Activated naive CD8-positive, alpha-beta T cell treated with anti-CD3 and anti-CD28 coated beads for 36 hours (primary cell): ENCODE measurements at regions not wholly inside any gene's neighbourhood (a gene's known extent, or its start where the extent isn't known, plus 50 kb on each side); places are given as distances from the start of the nearest gene placed in this dataset.
"Not testable (repeated sequence)": the region's sequence is repeated elsewhere in the genome, so short reads cannot be mapped to it uniquely, and the experiment has no call there.

Experiments used
- DNase-seq: peaks from one replicate; pipeline ENCODE4 v3.0.0; 2021
- H3K27ac Mint-ChIP-seq: one replicate; pipeline ENCODE4 v1.8.0; 2022; ENCODE audit warnings: mild to moderate bottlenecking, moderate library complexity, mixed read lengths
- H3K27me3 Mint-ChIP-seq: one replicate; pipeline ENCODE4 v1.8.0; 2022; ENCODE audit warnings: mild to moderate bottlenecking, mixed read lengths
- H3K36me3 Mint-ChIP-seq: one replicate; pipeline ENCODE4 v1.8.0; 2021; ENCODE audit warnings: mild to moderate bottlenecking, mixed read lengths
- H3K4me1 Mint-ChIP-seq: one replicate; pipeline ENCODE4 v1.8.0; 2021; ENCODE audit warnings: mixed read lengths
- H3K4me3 Mint-ChIP-seq: one replicate; pipeline ENCODE4 v1.8.0; 2022; ENCODE audit warnings: mild to moderate bottlenecking, moderate library complexity, mixed read lengths
- H3K9me3 Mint-ChIP-seq: one replicate; pipeline ENCODE4 v1.8.0; 2022; ENCODE audit warnings: mixed read lengths

DNA sequence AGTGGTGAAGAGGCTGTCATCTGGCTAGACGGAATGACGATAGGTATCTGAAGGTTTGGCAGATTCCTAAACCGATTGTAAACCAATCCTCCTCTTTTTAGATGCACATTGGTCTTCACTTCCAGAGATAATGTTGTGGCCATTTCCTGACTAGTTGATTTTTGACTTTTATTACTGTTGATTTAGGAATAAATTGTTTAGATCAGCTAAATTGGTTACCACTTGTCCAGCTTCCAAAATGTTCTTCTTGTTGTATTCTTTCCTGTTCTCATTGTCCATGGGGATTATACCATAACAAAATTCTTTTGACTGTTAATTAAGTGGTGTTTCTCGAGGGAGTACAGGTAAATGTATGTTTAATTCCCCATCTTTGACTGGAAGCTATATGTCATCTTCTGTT is 119.7 kb downstream of the MACROH2A1 start:
- H3K36me3 Mint-ChIP-seq: no peaks in the 10 kb centered on the region
- peaks cover 4% of the 10 kb centered on the region for H3K9me3 Mint-ChIP-seq
- H3K27me3 Mint-ChIP-seq: peaks cover 4% of the 10 kb centered on the region
- H3K4me3 Mint-ChIP-seq: no peak overlapping the region
- no peak for DNase-seq
- no peak overlapping the region for H3K27ac Mint-ChIP-seq
- no peaks in the 10 kb centered on the region for H3K4me1 Mint-ChIP-seq

DNA sequence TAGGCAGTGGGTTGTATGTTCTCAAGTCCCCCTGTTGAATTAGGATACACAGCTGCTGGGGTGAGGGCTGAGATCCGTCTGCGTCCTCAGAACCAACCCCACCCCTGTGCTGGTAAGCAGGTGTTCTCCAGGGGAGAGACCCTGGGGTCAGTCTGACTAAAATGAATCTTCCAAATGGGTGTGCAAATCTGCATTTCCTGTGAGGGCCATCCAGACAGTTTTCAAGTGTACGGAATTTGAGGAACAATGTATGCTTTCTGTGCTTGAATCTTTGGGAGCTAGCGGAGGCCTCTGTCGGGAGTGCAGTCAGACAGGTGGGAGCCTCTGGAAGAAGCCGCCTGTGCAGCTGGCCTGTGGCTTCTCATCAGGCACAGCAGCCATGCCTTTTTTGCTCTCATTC is 122.9 kb downstream of the MACROH2A1 start:
- Mint-ChIP-seq H3K9me3 (peaks cover 4% of the 10 kb centered on the region), H3K4me3 (no peak overlapping the region), H3K4me1 (no peaks in the 10 kb centered on the region), H3K27ac (no peak overlapping the region), H3K36me3 (no peaks in the 10 kb centered on the region), H3K27me3 (no peaks in the 10 kb centered on the region)
- no peak for DNase-seq

DNA sequence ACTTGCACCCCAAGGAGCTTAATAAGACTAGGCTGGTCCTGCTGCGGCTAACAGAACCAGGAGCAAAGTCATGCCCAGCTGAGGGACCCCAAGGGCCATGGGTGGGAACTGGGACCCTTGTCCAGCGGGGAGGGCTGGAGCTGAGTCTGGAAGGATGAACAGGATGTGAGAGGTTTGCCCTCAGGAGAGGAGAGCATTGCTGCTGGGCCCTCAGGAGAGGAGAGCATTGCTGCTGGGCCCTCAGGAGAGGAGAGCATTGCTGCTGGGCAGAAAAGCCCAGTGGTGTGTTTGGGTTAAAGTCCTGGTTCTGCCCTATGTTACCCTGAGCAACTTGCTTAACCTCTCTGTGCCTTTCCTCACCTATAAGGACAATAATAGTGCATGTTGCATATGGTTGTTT is 125.8 kb downstream of the MACROH2A1 start:
- Mint-ChIP-seq H3K27me3 (no peaks in the 10 kb centered on the region), H3K9me3 (peaks cover 4% of the 10 kb centered on the region), H3K27ac (no peak overlapping the region), H3K36me3 (no peaks in the 10 kb centered on the region), H3K4me1 (no peaks in the 10 kb centered on the region), H3K4me3 (no peak overlapping the region)
- DNase-seq: no peak

DNA sequence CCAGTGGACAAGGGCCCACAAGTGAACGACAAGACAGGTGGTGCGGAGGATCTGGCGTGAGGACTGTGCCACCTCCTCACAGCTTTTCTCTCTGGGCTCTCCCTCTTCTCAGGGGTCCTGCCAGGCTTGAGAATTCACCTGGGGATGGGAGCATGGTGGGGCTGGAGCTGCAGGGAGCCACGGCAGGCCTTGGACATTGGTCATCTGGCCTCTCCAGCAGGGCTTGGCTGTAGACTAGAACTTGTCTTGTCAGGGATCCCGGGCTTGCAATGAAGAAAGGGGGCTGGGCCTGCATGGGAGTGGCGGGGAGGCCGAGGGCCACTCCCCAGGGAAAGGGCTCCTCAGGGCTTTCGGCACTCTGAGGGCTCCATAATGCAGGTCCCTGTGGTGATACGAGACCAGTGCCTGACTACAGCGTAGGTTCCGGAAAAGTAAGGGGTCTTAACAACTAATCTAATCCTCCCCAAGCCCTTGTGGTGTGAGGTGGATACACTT is 126.7 kb downstream of the MACROH2A1 start:
- Mint-ChIP-seq H3K36me3 (no peaks in the 10 kb centered on the region), H3K4me3 (no peak overlapping the region), H3K4me1 (no peaks in the 10 kb centered on the region), H3K27ac (no peak overlapping the region), H3K9me3 (no peaks in the 10 kb centered on the region), H3K27me3 (no peaks in the 10 kb centered on the region)
- DNase-seq: no peak

DNA sequence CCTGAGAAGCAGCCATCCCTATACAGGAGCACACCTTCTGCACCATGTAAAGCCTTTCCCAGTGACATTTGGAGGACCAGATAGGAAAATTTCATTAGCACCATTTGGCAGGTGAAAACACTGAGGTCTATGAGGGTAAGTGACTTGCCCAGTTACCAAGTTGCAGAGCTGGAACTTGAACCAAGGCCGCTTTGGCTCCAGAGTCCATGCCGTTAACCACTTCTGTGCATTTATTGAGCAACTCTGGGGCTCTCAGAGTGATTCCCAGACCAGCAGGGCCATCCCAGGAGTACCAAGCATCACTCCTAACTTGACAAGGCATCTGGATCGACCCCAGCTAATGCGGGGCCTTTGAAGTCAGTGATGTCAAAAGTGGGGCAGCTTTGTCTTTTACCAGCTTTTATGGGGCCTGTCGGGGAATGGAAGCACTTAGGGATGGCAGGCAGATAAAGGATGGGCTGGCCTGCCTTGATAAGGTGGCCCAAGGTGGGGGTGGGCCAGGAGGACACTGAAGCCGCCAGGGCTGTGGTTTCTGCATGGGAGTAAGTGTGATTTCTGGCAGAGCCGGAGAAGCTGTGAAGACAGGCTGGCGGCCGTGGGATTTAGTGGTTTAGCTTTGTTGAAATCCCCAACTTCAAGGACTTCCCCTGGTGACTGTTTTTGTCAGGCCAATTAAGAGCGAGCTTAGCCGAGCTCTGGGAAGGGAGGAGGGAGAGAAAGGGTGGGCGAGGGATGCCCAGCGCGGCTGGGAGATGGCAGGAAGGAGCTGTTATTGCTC is 127.3 kb downstream of the MACROH2A1 start:
- Mint-ChIP-seq H3K27ac (no peak overlapping the region), H3K4me1 (no peaks in the 10 kb centered on the region), H3K27me3 (no peaks in the 10 kb centered on the region), H3K4me3 (no peak overlapping the region), H3K9me3 (no peaks in the 10 kb centered on the region), H3K36me3 (no peaks in the 10 kb centered on the region)
- no peak for DNase-seq

DNA sequence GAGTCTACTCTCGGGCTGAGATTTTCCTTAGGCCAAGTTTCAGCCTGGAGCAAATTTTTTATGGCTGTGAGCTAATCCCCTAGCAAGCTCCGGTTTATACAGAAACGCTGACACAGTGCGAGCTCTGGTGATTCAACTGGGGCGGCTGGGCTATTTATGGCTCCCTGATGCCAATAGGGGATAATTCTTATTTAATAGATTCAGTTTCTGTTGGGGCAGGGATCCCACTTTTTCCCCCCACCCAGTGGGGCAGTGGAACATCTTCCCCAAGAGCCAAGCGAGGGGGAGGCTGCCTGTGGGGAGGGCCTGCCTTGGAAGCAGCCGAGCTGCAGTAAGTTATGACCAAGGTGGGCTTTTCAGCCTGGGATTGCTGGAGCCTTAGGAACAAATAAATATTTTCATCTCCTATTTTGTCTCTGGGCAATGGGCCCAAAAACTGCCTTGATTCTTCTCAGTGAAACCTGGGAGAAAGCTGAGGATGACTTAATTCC is 129.1 kb downstream of the MACROH2A1 start:
- Mint-ChIP-seq H3K9me3 (no peaks in the 10 kb centered on the region), H3K4me3 (no peak overlapping the region), H3K4me1 (no peaks in the 10 kb centered on the region), H3K27ac (no peak overlapping the region), H3K36me3 (no peaks in the 10 kb centered on the region), H3K27me3 (no peaks in the 10 kb centered on the region)
- DNase-seq: no peak

DNA sequence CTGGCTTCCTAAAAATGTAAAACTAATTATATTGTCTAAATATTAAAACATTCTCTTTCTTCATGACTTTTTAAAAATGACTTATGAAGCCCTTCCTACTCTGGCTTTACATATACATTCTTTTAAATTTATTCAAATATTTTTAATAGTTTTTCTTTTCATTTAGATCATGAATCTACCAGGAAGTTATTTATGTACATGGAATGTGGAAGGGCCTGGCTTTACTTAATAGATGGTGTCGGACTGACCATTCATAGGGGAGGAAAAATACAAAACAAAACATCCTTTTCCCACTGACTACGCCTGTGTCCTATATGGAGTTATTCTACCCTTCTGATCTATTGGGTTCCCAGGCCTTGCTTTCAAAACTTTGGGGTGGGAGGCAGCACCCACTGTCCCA is 129.8 kb downstream of the MACROH2A1 start:
- Mint-ChIP-seq H3K9me3 (no peaks in the 10 kb centered on the region), H3K27me3 (no peaks in the 10 kb centered on the region), H3K36me3 (no peaks in the 10 kb centered on the region), H3K27ac (no peak overlapping the region), H3K4me3 (no peak overlapping the region), H3K4me1 (no peaks in the 10 kb centered on the region)
- DNase-seq: no peak

DNA sequence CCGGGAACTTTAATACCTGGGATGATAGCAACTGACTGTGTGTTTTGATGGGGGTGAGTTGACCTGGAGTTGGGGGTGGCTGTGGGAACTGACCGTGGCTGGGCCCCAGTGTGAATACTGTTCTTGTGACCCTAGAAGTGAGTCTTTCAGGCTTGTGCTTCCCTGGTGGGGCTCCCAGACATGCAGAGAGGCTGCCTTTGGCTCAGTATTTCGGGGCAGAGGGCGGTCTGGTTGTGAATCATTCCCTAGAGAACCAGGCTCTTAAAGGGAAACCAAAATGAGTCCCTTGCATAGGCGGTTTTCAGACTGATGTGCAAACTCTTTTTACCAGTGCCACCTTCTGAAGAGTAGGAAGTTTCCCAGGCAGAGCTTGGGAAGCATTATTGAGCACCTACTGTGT is 132.1 kb downstream of the MACROH2A1 start:
- DNase-seq: no peak
- H3K27me3 Mint-ChIP-seq: peaks cover 1% of the 10 kb centered on the region
- H3K36me3 Mint-ChIP-seq: no peaks in the 10 kb centered on the region
- H3K4me1 Mint-ChIP-seq: no peaks in the 10 kb centered on the region
- no peaks in the 10 kb centered on the region for H3K9me3 Mint-ChIP-seq
- H3K27ac Mint-ChIP-seq: no peak overlapping the region
- H3K4me3 Mint-ChIP-seq: no peak overlapping the region

DNA sequence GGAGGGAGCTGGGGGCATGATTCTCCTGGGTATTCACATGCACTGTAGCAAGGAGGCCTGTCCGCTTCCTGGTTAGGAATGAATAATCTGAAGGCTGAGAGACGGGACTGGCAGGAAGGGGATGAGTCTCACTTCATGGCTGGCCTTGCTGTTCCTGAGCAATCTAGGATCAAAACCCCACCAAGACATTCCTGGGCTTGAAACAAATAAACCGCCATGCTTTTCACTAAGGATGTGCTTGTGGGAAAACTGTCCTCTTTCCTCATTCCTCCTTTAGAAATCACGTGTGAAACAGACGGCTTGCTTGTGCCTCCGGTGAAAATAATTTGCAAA is 132.8 kb downstream of the MACROH2A1 start:
- Mint-ChIP-seq H3K4me1 (no peaks in the 10 kb centered on the region), H3K27me3 (peaks cover 3% of the 10 kb centered on the region), H3K36me3 (no peaks in the 10 kb centered on the region), H3K4me3 (no peak overlapping the region), H3K9me3 (peaks cover 1% of the 10 kb centered on the region), H3K27ac (no peak overlapping the region)
- no peak for DNase-seq

DNA sequence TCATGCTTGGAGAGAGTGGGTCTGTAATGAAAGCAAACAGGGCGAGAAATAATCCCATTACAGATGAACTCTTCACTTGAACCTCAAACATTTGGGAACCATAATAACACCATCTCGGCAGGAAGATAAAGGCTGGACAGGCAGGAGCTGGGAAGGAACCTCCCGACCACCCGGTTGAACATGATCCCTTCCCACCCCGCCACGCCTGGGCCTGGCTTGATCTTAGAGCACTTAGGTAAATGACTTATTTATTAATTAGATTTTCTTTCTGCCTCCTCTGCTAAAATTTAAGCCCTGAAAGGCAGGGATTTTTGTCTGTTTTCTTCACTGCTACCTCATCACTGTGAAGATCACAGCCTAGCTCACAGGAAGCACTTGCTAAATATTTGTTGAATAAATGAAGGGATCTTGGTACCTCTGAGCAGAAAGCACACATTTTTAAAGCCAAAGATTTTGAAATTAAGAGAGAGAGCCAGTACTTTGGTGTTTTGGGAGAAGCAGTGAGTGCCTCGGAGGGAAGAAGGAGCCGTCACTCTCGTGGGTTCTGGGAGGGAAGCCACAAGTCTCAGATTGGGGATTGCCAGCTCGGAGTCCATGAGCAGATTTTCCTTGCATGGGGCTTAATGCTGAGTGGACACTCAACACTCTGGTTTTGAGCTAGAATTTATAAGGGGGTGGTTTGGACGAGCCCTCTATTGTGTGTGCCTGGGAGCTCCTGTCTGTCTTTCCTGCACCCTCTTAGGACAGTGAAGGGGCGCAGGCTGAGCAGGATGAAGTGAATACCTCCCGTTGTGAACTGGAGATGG is 133.3 kb downstream of the MACROH2A1 start:
- Mint-ChIP-seq H3K4me3 (no peak overlapping the region), H3K27me3 (peaks cover 3% of the 10 kb centered on the region), H3K36me3 (no peaks in the 10 kb centered on the region), H3K9me3 (peaks cover 1% of the 10 kb centered on the region), H3K27ac (no peak overlapping the region), H3K4me1 (no peaks in the 10 kb centered on the region)
- DNase-seq: no peak

DNA sequence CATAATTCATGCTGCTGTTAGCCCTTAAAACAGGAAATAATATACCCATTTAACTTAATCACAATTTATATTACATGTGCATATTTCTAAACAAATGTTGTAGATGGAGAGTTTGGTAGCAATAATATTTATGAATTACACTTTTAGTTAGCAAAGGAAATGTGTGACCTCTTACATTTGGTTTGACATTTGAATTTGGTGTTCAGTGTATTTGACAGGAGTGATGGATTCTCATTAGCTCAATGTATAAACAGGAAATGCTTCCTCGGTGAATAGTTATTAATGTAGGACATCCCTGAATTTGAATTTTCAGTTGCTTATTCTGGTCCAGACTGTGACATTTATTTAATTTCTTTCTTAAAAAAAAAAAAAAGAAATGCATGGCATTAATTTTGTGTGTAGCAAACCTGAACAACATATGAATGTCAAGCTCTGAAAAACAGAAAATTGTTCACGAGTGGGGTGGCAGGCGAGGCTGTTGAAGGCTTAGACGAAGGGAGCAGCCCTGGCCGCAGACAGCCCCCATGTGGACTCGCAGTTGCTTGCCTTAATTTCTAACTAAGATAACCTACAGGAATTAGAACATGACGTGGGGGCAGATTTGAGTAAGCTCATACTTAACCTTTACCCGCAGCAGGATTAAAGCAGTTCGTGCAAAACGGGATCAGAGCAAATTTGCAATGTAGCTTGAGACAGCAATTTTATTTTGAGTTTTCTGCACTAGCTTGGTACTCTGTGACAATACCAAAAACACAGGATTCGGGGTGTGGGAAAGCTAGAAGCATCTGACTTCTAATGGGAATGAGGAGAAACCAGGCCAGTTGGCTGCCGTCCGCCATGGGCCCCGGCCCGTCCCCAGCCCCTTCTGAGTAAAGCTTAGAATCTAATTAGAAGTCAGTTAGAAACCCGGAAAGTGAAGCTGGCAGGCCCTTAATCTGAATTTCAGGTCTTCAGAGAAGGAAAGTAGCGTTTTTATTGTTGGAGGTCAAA is 134.3 kb downstream of the MACROH2A1 start:
- no peak overlapping the region for H3K27ac Mint-ChIP-seq
- H3K4me3 Mint-ChIP-seq: no peak overlapping the region
- peaks cover 2% of the 10 kb centered on the region for H3K9me3 Mint-ChIP-seq
- no peaks in the 10 kb centered on the region for H3K4me1 Mint-ChIP-seq
- no peak for DNase-seq
- peaks cover 3% of the 10 kb centered on the region for H3K27me3 Mint-ChIP-seq
- no peaks in the 10 kb centered on the region for H3K36me3 Mint-ChIP-seq

DNA sequence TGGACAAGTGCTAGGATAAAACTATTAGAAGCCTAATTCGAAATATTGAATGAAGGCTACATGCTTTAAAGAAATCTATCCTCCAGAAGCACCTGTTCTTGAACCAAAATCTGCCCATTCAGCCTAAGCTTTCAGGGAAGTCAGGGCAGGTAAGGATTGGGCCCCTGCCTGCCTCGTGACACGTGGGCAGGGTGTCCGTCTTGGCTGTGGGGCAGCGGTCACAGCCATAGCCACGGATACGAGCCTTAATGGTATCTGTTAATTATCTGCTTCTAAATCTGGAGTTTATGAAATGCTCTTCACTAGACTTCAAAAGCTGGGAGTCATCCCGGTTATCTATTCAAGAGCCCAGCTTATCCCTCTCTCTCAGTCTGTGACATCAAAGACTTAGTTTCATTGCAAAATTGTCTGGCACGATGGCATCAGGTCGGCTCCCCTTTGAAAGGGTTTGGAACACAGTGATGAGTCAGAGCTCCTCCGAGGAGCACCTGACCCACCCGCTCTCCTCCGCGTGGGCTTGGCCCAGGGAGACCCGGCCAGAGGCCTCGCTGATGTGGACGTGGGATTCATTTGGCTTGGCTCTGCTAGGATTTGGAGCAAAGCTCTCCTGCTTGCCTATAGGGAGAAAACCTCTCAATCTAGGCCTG is 135.9 kb downstream of the MACROH2A1 start:
- no peak overlapping the region for H3K4me3 Mint-ChIP-seq
- no peak overlapping the region for H3K27ac Mint-ChIP-seq
- peaks cover 4% of the 10 kb centered on the region for H3K9me3 Mint-ChIP-seq
- H3K27me3 Mint-ChIP-seq: peaks cover 3% of the 10 kb centered on the region
- DNase-seq: no peak
- H3K4me1 Mint-ChIP-seq: no peaks in the 10 kb centered on the region
- H3K36me3 Mint-ChIP-seq: no peaks in the 10 kb centered on the region

DNA sequence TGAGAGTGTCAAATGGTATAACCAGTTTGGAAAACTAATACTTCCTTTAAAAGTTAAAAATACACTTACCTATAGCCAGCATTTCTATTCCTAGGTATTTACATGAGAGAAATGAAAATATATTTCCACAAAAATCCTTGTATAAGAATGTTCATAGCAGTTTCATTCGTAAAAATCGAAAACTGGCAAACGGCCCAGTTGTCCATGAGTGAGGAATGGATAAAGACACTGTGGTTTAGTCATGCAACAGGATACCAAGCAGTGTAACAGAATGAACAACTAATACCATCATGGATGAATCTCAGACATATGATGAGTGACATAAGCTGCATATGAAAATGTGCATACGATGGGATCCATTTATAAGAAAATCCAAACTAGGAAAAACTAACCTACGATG is 136.7 kb downstream of the MACROH2A1 start:
- Mint-ChIP-seq H3K4me3 (no peak overlapping the region), H3K4me1 (no peaks in the 10 kb centered on the region), H3K27me3 (peaks cover 7% of the 10 kb centered on the region), H3K27ac (no peak overlapping the region), H3K36me3 (no peaks in the 10 kb centered on the region), H3K9me3 (peaks cover 4% of the 10 kb centered on the region)
- no peak for DNase-seq

DNA sequence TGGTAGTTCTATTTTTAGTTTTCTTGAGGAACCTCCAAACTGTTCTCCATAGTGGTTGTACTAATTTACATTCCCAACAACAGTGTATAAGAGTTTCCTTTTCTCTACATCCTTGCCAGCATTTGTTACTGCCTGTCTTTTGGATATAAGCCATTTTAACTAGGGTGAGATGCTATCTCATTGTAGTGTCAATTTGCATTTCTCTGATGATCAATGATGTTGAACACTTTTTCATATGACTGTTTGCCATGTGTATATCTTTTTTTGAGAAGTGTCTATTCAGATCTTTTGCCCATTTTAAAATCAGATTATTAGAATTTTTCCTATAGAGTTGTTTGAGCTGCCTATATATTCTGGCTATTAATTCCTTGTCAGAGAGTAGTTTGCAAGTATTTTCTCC is 138.9 kb downstream of the MACROH2A1 start:
- H3K4me3 Mint-ChIP-seq, H3K36me3 Mint-ChIP-seq, H3K9me3 Mint-ChIP-seq, DNase-seq, H3K27ac Mint-ChIP-seq, H3K4me1 Mint-ChIP-seq, H3K27me3 Mint-ChIP-seq: not testable (repeated sequence)
